Fibroblast of mammary gland (primary cell): ENCODE measurements at regions not wholly inside any gene's neighbourhood (a gene's known extent, or its start where the extent isn't known, plus 50 kb on each side); places are given as distances from the start of the nearest gene placed in this dataset.
A peak's percentile ranks its signal among the peaks of the same experiment; 100 is the strongest.

Experiments used
- DNase-seq: peaks from one replicate; pipeline ENCODE4 v3.0.0-alpha.2; 2010; ENCODE audit warnings: low read depth
- H3K4me3 ChIP-seq: 2 replicates; pipeline ENCODE4 v1.5.1; 2011; ENCODE audit warnings: low read depth, mild to moderate bottlenecking, low read length, moderate library complexity; ENCODE audit not compliant: control insufficient read depth
- CTCF ChIP-seq: conservative IDR thresholded peaks from 2 replicates; pipeline ENCODE4 v1.5.1; 2011; ENCODE audit warnings: low read depth, low read length, inconsistent platforms; ENCODE audit not compliant: control insufficient read depth, insufficient read depth

- no peak overlapping the region for H3K4me3 ChIP-seq
- DNase-seq: no peak
- TF ChIP-seq CTCF: no peak
These were observed 257.5 kb downstream of the SEC14L1 start for GRCh38 chr17:77398274-77398673.

GRCh38 chr17:77399319-77399957, 258.7 kb downstream of the SEC14L1 start:
- TF ChIP-seq CTCF: no peak
- no peak overlapping the region for H3K4me3 ChIP-seq
- no peak for DNase-seq

GRCh38 chr17:77400445-77400870, 259.7 kb downstream of the SEC14L1 start:
- no peak for DNase-seq
- H3K4me3 ChIP-seq: no peak overlapping the region
- TF ChIP-seq CTCF: peak; percentile 26

- TF ChIP-seq CTCF: no peak
- DNase-seq: no peak
- H3K4me3 ChIP-seq: no peak overlapping the region
These were observed 261.5 kb downstream of the SEC14L1 start for GRCh38 chr17:77402159-77402731.

GRCh38 chr17:77403854-77404253, 263.1 kb downstream of the SEC14L1 start:
- TF ChIP-seq CTCF: no peak
- H3K4me3 ChIP-seq: no peak overlapping the region
- no peak for DNase-seq

- no peak for TF ChIP-seq CTCF
- DNase-seq: peak; percentile 79
- H3K4me3 ChIP-seq: no peak overlapping the region
These were observed 264.2 kb downstream of the SEC14L1 start for GRCh38 chr17:77404812-77405581.
